Activated T-cell treated with anti-CD3 and anti-CD28 coated beads, Interleukin-2, amount 50 U/mL, for 4 hours (primary cell): ENCODE measurements at regions not wholly inside any gene's neighbourhood (a gene's known extent, or its start where the extent isn't known, plus 50 kb on each side); places are given as distances from the start of the nearest gene placed in this dataset.

Experiments used
- ATAC-seq, 2 donors: fragments of 200-7000 bp; cut with Tn5 transposase; one replicate each; pipeline ENCODE4 v1.10.0; 2021
- DNase-seq: peaks from one replicate; pipeline ENCODE4 v3.0.0-alpha.2; 2020
- H3K27me3 Mint-ChIP-seq: one replicate; pipeline ENCODE4 v1.8.0; 2021; ENCODE audit warnings: low read depth, mixed read lengths
- H3K36me3 Mint-ChIP-seq: one replicate; pipeline ENCODE4 v1.8.0; 2022; ENCODE audit warnings: mixed read lengths; ENCODE audit not compliant: insufficient read depth
- H3K4me1 Mint-ChIP-seq: one replicate; pipeline ENCODE4 v1.8.0; 2021; ENCODE audit warnings: low read depth, mixed read lengths
- H3K4me3 Mint-ChIP-seq: one replicate; pipeline ENCODE4 v1.8.0; 2021; ENCODE audit warnings: mild to moderate bottlenecking, moderate library complexity, mixed read lengths
- H3K9me3 Mint-ChIP-seq: one replicate; pipeline ENCODE4 v1.8.0; 2021; ENCODE audit warnings: mixed read lengths

DNA sequence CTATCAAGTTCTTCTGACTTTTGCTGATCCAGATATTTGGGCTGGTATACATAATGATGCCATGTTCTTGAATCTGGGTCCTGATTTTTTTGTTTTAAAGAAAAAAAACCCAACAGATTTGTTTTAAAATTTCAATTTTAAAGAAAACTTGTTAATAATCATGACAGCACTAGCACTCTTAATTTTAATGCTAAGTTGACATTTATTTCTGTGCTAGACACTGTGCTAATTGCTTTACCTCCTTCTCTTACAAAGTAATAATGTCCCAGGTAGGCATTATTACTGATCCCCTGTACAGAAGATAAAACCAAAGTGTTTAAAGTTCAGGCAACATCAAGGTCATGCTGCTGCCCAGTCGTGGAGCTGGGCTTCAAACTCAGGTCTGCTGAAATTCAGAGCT, 101.9 kb downstream of the ZNF608 start:
- Mint-ChIP-seq H3K36me3 (no peaks in the 10 kb centered on the region), H3K27me3 (peaks cover 27% of the 10 kb centered on the region), H3K4me1 (peaks cover 13% of the 10 kb centered on the region), H3K9me3 (no peaks in the 10 kb centered on the region), H3K4me3 (no peak overlapping the region)
- no peak for DNase-seq
- ATAC-seq = no peak

DNA sequence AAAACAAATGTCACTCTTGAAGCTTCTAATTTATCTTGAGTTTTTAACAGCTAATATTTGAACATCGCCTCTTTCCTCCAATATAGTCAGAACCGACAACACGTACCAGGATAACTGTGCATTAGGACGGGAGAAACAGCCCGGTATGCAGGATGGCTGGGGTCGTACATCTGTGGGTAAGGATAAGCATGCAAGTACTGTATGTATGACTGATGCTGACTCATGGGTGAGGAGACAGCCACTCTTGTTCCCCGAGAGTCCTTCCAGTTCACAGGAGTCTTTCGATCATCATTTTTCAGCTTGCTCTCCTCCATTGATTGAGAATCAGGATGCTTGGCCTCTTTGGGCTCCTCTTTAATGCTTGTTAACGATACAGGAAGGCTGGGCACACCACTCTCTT, 102.3 kb downstream of the ZNF608 start:
- no peak overlapping the region for H3K4me3 Mint-ChIP-seq
- peaks cover 27% of the 10 kb centered on the region for H3K27me3 Mint-ChIP-seq
- no peaks in the 10 kb centered on the region for H3K9me3 Mint-ChIP-seq
- no peak for DNase-seq
- H3K36me3 Mint-ChIP-seq = no peaks in the 10 kb centered on the region
- ATAC-seq = no peak
- peaks cover 9% of the 10 kb centered on the region for H3K4me1 Mint-ChIP-seq

DNA sequence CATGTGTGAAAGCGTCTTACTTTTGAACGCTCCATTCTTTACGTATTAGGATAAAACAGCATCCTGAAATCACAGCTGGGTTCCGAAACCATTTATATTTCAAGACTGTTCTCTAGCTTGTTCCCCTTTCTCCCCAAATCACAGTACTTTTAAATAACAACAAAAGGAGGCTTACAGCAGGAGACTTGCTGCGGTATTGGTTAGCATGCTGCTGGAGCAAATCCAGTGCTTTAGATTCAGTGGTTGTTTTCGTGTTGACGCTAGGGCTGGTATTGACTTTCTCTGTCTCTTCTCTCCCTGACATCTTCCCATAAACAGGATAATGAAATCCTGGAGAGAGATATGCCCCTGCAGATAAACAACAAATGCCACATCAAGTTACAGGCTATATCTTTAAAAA, 103.1 kb downstream of the ZNF608 start:
- no peak for ATAC-seq
- Mint-ChIP-seq H3K36me3 (no peaks in the 10 kb centered on the region), H3K9me3 (no peaks in the 10 kb centered on the region), H3K4me3 (no peak overlapping the region), H3K27me3 (peaks cover 26% of the 10 kb centered on the region), H3K4me1 (peaks cover 3% of the 10 kb centered on the region)
- no peak for DNase-seq

DNA sequence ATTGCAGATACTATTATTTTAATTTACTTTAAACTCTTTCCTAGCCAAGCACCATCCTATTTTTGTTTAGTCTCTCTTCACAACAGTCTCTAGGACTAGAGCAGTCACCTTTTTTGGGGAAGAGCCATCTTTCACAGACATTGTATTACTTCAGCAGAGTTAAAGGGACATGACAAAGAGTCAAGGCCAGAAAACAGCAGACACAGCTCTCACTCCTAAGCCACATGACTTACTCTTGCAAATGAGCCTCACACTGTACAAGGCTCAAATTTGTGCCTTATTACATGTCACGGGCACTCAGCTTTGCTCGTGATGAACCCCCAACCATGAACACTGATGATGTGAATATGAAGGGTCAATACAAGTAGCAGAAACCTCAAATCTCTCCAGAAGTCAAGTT, 104.3 kb downstream of the ZNF608 start:
- Mint-ChIP-seq H3K9me3 (no peaks in the 10 kb centered on the region), H3K27me3 (peaks cover 16% of the 10 kb centered on the region), H3K4me1 (peaks cover under 1% of the 10 kb centered on the region), H3K36me3 (no peaks in the 10 kb centered on the region), H3K4me3 (no peak overlapping the region)
- DNase-seq (no peak), ATAC-seq (no peak)

DNA sequence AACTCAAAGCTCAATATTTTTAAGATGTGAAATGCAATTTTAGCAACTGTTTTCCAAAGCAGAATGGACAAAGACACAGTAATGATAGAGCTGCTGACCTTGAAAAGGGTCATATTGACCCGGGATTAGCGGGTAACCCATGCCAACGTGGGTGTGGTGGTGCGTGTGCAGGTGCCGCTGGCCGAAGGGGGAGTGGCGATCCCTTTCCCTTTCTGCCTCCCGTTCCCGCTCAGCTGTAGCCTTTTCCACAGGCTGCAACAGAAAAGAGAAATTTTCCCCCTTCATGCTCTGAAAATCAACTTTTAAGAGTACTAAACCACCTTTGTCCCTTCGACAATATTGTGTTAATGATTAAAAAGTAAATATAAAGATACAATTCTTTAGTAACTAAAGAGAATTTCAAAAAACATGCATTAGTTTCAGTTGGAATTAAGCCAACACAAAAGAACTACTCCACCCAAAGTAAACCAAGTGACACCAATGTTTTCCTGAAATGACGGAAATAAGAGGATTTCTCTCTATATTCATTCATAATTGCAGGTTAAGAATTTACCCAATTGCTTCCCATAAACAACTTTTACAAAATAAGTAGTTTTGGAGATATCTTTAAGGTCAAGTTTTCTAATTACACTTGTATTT, 105.2 kb downstream of the ZNF608 start:
- ATAC-seq = no peak
- H3K4me1 Mint-ChIP-seq = no peaks in the 10 kb centered on the region
- H3K4me3 Mint-ChIP-seq = no peak overlapping the region
- no peaks in the 10 kb centered on the region for H3K9me3 Mint-ChIP-seq
- H3K36me3 Mint-ChIP-seq = no peaks in the 10 kb centered on the region
- peaks cover 11% of the 10 kb centered on the region for H3K27me3 Mint-ChIP-seq
- no peak for DNase-seq

DNA sequence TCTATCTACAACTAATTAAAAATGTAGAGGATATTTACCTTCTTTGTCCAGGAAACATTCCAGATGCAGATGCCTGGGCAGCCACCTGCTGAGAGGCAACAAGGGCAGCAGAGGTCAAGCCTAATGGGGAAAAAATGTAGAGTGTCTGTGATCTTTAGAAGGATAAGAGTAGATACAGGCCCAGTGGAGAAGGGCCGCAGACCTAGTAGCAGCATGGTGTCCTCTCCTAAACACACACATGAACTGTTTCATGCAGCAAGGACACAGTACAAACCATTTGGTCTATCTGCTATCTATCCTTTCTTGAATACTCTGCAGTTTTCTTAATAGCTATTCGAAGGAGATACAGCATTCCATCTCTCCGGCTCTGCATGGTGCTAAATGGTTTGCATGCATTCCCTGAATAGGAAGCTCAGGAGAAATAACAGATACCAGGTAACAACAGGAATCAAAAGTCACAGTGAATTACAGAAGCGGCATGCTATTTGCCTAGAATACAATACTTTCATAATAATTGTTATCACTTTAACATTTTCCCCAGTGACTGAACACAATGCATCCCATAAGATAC, 107.3 kb downstream of the ZNF608 start:
- H3K36me3 Mint-ChIP-seq = no peaks in the 10 kb centered on the region
- peaks cover 8% of the 10 kb centered on the region for H3K27me3 Mint-ChIP-seq
- H3K4me3 Mint-ChIP-seq = no peak overlapping the region
- no peak for ATAC-seq
- H3K4me1 Mint-ChIP-seq = no peaks in the 10 kb centered on the region
- no peak for DNase-seq
- H3K9me3 Mint-ChIP-seq = no peaks in the 10 kb centered on the region

DNA sequence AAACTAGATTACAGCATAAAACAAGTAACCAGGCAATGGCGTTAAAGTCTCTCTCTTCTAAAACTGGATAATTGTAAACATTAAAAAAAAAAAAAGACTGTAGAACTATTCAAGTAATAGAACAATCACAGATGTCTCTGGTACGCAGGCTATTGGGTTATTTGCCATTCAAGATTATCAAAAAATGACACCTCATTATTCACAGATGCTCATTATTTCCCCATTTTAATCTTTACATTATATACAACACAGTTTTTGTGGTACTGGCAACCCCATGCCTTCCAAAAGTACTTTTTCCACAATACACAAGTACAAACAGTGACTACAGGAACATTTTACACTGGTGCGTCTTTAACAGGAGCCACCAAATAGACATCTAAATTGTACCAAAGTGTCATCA, 109.4 kb downstream of the ZNF608 start:
- no peaks in the 10 kb centered on the region for H3K4me1 Mint-ChIP-seq
- no peaks in the 10 kb centered on the region for H3K36me3 Mint-ChIP-seq
- no peaks in the 10 kb centered on the region for H3K9me3 Mint-ChIP-seq
- DNase-seq (no peak), ATAC-seq (no peak)
- no peak overlapping the region for H3K4me3 Mint-ChIP-seq
- H3K27me3 Mint-ChIP-seq = no peaks in the 10 kb centered on the region

DNA sequence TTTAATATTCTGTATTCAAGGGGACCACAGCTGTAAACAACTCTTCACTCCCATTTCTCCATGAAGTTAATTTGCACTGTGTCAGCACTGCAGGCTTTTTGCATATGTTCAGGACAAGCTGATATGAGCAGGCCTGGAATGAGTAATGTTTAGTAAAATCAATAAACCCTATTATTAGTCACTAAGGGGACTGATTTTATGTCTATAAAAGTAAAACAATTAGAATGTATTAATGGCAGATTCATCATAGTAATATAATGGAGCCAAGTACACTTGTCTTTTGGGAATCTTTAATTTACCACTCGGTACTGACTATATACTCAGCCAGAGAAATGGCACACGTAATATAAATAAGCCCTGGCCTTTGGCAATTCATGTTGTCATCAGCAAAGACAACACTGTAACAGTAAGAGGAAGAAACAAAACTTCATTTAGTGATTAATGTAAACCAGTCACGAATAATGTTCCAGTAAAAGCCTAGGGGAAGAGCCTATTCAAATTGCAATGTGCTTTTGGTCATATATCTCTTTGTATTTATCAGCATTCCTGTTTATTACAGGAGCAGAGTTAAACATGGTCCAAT, 111.6 kb downstream of the ZNF608 start:
- DNase-seq (no peak), ATAC-seq (no peak)
- Mint-ChIP-seq H3K4me3 (no peak overlapping the region), H3K36me3 (no peaks in the 10 kb centered on the region), H3K9me3 (no peaks in the 10 kb centered on the region), H3K27me3 (peaks cover 3% of the 10 kb centered on the region), H3K4me1 (no peaks in the 10 kb centered on the region)

DNA sequence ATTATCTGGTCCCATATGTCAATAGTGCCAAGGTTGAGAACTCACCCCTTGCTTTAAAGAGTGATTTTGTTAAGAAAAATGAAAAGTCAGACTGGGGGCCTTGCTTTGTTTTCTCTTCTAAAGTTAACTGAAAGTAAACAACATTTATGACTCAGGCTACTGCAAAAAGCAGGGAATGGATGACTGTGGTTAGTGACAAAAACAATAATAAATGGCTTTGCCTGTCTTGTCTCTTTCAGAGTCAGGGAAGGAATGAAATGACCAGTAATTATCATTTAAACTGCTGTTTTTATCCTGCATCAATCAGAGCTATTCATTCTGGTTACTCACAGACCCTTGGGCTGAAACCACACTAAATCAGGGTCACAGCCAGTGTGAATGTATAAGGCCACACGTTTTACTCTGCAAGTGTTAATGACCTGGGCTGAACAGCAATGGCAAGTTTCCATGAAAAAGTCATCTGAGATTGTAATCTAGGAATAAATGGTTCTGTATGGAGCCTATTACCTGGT, 112.2 kb downstream of the ZNF608 start:
- DNase-seq = no peak
- no peaks in the 10 kb centered on the region for H3K4me1 Mint-ChIP-seq
- H3K9me3 Mint-ChIP-seq = no peaks in the 10 kb centered on the region
- H3K27me3 Mint-ChIP-seq = peaks cover 3% of the 10 kb centered on the region
- H3K36me3 Mint-ChIP-seq = no peaks in the 10 kb centered on the region
- no peak overlapping the region for H3K4me3 Mint-ChIP-seq
- no peak for ATAC-seq

DNA sequence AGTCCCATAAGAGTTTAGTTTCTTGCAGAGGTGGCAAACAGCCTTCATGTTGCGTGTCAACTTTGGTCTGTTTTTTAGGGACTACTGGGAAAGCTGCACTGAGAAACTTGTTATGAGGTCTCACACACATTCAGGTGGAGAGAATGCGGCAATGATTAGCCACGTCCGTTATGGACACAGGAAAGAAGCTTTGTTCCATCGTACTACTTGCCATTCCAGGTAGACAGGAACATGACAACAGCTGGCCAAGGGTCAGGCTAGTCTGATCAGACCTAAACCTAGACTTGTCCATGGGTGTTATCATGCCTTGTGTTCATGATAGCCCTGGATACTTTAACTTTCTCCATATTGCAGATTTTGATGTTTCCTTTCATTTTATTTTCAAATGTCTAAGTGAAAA, 113.2 kb downstream of the ZNF608 start:
- Mint-ChIP-seq H3K4me1 (no peaks in the 10 kb centered on the region), H3K4me3 (no peak overlapping the region), H3K36me3 (no peaks in the 10 kb centered on the region), H3K27me3 (peaks cover 5% of the 10 kb centered on the region), H3K9me3 (no peaks in the 10 kb centered on the region)
- DNase-seq (no peak), ATAC-seq (no peak)

DNA sequence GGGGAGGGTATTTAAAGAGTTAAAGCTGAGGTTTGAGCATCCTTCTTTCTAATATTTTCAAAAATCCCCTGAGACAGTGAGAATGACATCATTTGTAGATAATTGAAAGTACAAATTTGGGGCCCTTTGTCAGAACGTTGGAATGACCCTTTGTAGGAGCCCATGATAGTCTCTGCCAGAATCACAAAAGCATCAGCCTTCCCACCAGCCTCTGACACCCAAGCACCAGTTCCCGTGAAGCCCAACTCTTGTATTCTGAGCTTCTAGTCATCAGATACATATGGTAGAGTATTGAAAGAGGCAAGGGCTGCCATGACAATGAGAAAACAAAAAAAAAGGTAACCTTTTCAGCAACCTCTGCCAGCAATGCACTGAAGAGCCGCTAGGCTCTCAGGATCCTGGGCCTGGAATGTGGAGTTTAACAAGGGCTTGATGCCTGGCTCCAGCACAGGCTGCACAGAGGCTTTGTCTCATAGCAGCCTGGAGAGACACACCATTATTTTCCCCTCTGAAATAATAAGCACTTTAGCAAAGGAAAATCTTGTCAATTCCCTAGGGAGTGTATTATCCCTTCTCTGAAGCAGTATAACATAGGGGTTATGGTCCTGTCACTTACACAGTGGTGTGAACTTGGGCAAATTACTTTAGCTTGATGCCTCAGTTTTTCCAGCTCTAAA, 114.4 kb downstream of the ZNF608 start:
- ATAC-seq = no peak
- H3K9me3 Mint-ChIP-seq = no peaks in the 10 kb centered on the region
- H3K4me1 Mint-ChIP-seq = no peaks in the 10 kb centered on the region
- H3K27me3 Mint-ChIP-seq = peaks cover 5% of the 10 kb centered on the region
- H3K36me3 Mint-ChIP-seq = no peaks in the 10 kb centered on the region
- DNase-seq = no peak
- H3K4me3 Mint-ChIP-seq = no peak overlapping the region

DNA sequence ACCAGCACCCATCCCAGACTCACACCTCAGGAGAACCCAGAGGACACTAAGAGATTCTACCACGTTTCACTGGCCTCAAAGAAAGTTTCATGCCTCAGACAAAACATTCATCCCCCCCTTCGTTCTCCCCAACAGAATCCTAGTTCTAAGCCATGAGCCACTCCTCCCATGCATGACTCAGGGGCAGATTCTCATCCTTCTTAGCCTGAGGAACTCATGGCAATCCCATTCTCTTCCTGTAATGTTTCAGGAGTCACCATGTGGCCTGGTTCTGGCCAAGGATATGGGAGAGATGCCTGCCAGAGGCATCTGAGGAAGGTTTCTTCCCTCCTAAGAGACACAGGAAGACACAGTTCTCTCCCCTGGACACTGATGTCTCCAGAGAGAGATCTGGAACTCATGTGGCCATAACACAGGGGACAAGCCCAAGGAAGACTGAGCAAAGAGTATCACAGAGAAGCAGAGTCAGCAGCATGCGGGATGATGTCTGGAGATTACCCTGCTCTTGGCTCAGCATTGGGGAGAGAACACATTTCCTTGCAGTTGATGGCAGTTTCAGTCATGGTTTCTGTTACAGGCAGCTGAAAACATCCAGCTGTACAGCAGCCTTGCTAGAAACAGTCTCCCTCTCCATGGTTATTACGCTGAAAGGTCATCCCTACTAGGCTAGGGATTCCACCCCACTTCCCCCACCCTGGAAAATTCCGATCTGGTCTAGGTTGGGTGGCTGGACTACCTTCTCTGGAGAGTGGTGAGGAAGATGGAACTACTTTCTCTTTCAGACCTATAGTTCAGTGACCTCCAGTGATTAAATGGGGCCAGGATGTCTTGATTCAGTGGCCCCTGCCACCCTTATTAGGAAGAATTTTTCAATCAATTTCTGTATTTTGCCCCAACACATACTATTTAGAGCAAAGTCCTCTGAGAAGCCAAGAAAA, 115.4 kb downstream of the ZNF608 start:
- Mint-ChIP-seq H3K9me3 (peaks cover 5% of the 10 kb centered on the region), H3K4me3 (no peak overlapping the region), H3K36me3 (no peaks in the 10 kb centered on the region), H3K27me3 (peaks cover 5% of the 10 kb centered on the region), H3K4me1 (no peaks in the 10 kb centered on the region)
- ATAC-seq (no peak), DNase-seq (no peak)

DNA sequence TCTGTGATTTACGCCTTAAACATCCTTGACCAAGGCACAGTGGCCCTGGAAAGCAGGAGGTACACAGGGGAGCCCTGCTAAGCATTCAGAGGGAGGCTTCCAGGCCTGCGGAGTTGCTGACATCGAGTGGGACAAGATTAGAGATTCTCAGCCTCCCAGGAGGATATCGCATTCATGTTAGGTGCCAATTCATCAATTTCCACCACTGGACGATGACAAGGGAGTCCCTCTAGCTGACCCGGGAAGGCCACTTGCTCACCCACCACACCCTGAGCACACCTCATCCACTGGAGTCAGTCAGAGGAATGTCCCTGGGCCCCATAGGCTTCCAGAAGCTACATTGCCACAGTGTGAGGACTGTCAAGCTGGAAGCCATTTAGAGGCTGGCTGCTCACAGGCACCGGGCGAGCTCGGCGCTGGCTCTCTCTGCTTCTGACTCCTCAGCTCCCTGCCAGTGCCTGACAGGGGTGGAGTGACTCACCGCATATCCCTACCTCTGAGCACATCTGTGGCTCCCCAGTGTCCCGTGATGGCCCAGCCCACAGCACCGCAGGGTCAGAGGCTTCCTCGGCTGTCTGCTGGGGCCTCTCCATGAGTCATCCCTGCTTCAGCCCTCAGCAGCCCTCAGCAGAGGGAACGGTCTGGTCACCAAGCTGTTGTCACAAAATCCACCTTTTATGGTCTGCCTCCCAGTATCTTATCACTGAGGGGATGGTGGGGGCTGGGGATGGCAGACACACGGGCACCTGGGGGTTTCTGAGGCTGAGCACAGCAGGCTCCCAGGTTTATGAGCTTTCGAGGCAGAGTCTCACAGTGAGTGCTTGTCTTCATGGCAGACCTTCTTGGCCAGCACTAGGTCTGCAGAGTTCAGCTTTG, 117.5 kb downstream of the ZNF608 start:
- Mint-ChIP-seq H3K9me3 (peaks cover 6% of the 10 kb centered on the region), H3K27me3 (peaks cover 5% of the 10 kb centered on the region), H3K4me1 (no peaks in the 10 kb centered on the region), H3K4me3 (no peak overlapping the region), H3K36me3 (no peaks in the 10 kb centered on the region)
- DNase-seq = no peak
- no peak for ATAC-seq
